ENCODE measurements at regions not wholly inside any gene's neighbourhood (a gene's known extent, or its start where the extent isn't known, plus 50 kb on each side); places are given as distances from the start of the nearest gene placed in this dataset.

GRCh38 chr1:234967121-234967520 lies 161.5 kb downstream of the TOMM20 start:
- TF ChIP-seq EP300 (IDR thresholded peaks at IDR 0.05) (no peak), CTCF (IDR thresholded peaks at IDR 0.05) (no peak)
